B cell (primary cell): ENCODE measurements at regions not wholly inside any gene's neighbourhood (a gene's known extent, or its start where the extent isn't known, plus 50 kb on each side); places are given as distances from the start of the nearest gene placed in this dataset.
A peak's percentile ranks its signal among the peaks of the same experiment; 100 is the strongest.

Source experiments
- ATAC-seq: fragments of 200-7000 bp; cut with Tn5 transposase; one replicate; pipeline ENCODE4 v1.10.0; 2021; ENCODE audit warnings: low read depth, mild to moderate bottlenecking, moderate number of reproducible peaks, moderate library complexity
- CTCF ChIA-PET: fragments of 350-600 bp; sonication (Branson Sonifier 250); formaldehyde crosslinking; loops from one replicate; lab custom pipeline; 2021; ENCODE audit warnings: antibody characterized with exemption, inconsistent platforms; lab: Charles Lee
- POLR2A ChIA-PET: fragments of 350-600 bp; sonication (Branson Sonifier 250); formaldehyde crosslinking; loops from one replicate; lab custom pipeline; 2021; ENCODE audit warnings: antibody characterized with exemption; lab: Charles Lee
- DNase-seq: peaks from one replicate; pipeline ENCODE4 v3.0.0; 2013
- H2AFZ ChIP-seq: 2 replicates; pipeline ENCODE4 v1.6.1; 2012; ENCODE audit warnings: mild to moderate bottlenecking, low read depth, low read length; ENCODE audit not compliant: insufficient read depth, poor library complexity, severe bottlenecking
- H3K27ac ChIP-seq, 2 donors: 1 replicate in 1 of 2; 2 replicates in 1 of 2; pipeline ENCODE4 v1.5.1; 2012 to 2013; ENCODE audit warnings: low read length in 2 of 2, mild to moderate bottlenecking in 2 of 2, moderate library complexity in 1 of 2
- H3K27me3 ChIP-seq, 4 experiments: fragments of 200-600 bp in 1 of 4; sonication (generic) in 1 of 4; replicated peaks in 1 of 4; 1 replicate in 2 of 4; 2 replicates in 2 of 4; pipeline versions ENCODE4 v1.6.1 to v1.7.0; 2013 to 2016; ENCODE audit warnings: low read length in 3 of 4, mild to moderate bottlenecking in 2 of 4, mixed read lengths in 1 of 4, moderate library complexity in 1 of 4; ENCODE audit not compliant: insufficient read depth in 4 of 4, control insufficient read depth in 3 of 4; ENCODE audit errors: control extremely low read depth in 1 of 4
- H3K36me3 ChIP-seq, 2 experiments: replicated peaks in 1 of 2; 1 replicate in 1 of 2; 2 replicates in 1 of 2; pipeline versions ENCODE4 v1.6.1 to v1.7.1; 2013; ENCODE audit warnings: low read length in 1 of 2; ENCODE audit not compliant: insufficient read depth in 2 of 2, control insufficient read depth in 1 of 2; ENCODE audit errors: control extremely low read depth in 1 of 2, extremely low read depth in 1 of 2
- H3K4me1 ChIP-seq, 2 donors: fragments of 200-600 bp in 1 of 2; sonication (generic) in 1 of 2; 1 replicate in 1 of 2; 2 replicates in 1 of 2; pipeline versions ENCODE4 v1.5.1 to v1.6.1; 2013 to 2017; ENCODE audit warnings: low read length in 2 of 2; ENCODE audit not compliant: control insufficient read depth in 2 of 2, insufficient read depth in 2 of 2
- H3K4me2 ChIP-seq: replicated peaks from 2 replicates; pipeline ENCODE3; 2012; ENCODE audit warnings: mild to moderate bottlenecking, low read depth, low read length; ENCODE audit not compliant: poor library complexity, severe bottlenecking
- H3K4me3 ChIP-seq, 5 experiments: fragments of 200-600 bp in 1 of 5; sonication (generic) in 1 of 5; 1 replicate in 3 of 5; 2 replicates in 2 of 5; pipeline versions ENCODE4 v1.5.1 to v1.7.0; 2011 to 2016; ENCODE audit warnings: low read length in 4 of 5, mild to moderate bottlenecking in 4 of 5, low read depth in 2 of 5, control low read depth in 1 of 5, moderate library complexity in 1 of 5; ENCODE audit not compliant: insufficient read depth in 1 of 5; ENCODE audit errors: control extremely low read depth in 1 of 5, extremely low read depth in 1 of 5
- H3K79me2 ChIP-seq: fragments of 200-600 bp; sonication (generic); one replicate; pipeline ENCODE4 v1.6.0; 2016; ENCODE audit warnings: low read length; ENCODE audit not compliant: control insufficient read depth, insufficient read depth
- H3K9ac ChIP-seq: fragments of 200-600 bp; sonication (generic); 2 replicates; pipeline ENCODE4 v1.6.1; 2017; ENCODE audit warnings: mild to moderate bottlenecking, low read length, moderate library complexity
- H3K9me3 ChIP-seq, 3 donors: one replicate each; pipeline versions ENCODE4 v1.6.1 to v1.7.1; 2013; ENCODE audit warnings: low read length in 2 of 3; ENCODE audit not compliant: control insufficient read depth in 2 of 3, insufficient read depth in 1 of 3; ENCODE audit errors: control extremely low read depth in 1 of 3
- H4K20me1 ChIP-seq: 2 replicates; pipeline ENCODE4 v1.6.0; 2012; ENCODE audit warnings: mild to moderate bottlenecking, low read length; ENCODE audit not compliant: insufficient read depth, control insufficient read depth, poor library complexity, severe bottlenecking
- H3K27ac Mint-ChIP-seq: one replicate; pipeline ENCODE4 v1.8.0; 2021; ENCODE audit warnings: mixed read lengths
- H3K27me3 Mint-ChIP-seq: one replicate; pipeline ENCODE4 v1.8.0; 2021; ENCODE audit warnings: mixed read lengths
- H3K4me1 Mint-ChIP-seq: one replicate; pipeline ENCODE4 v1.8.0; 2021; ENCODE audit warnings: mixed read lengths
- H3K4me3 Mint-ChIP-seq: one replicate; pipeline ENCODE4 v1.8.0; 2021; ENCODE audit warnings: mixed read lengths
- H3K9me3 Mint-ChIP-seq: one replicate; pipeline ENCODE4 v1.8.0; 2022; ENCODE audit warnings: mixed read lengths; ENCODE audit not compliant: insufficient read depth
- CTCF ChIP-seq: fragments of 200-600 bp; IDR thresholded peaks from one replicate; pipeline ENCODE4 v1.8.0; 2022; ENCODE audit warnings: antibody characterized with exemption, mild to moderate bottlenecking
- EZH2 ChIP-seq: IDR thresholded peaks from 2 replicates; pipeline ENCODE4 v1.6.1; 2012; ENCODE audit warnings: borderline replicate concordance, low read depth, mild to moderate bottlenecking, moderate library complexity, low read length; ENCODE audit not compliant: insufficient read depth, poor library complexity, severe bottlenecking
- WGBS: methylation state at CpG from one replicate; pipeline ENCODE4 v1.1.5; 2013; ENCODE audit warnings: missing lambda C conversion rate; ENCODE audit not compliant: insufficient coverage; 5-methylcytosine and 5-hydroxymethylcytosine counted together
- intact Hi-C: fragments of 100-400 bp; cut with micrococcal nuclease; formaldehyde crosslinking; loops from one replicate; pipeline ENCODE4 v1.10.0; 2022

- H3K79me2 ChIP-seq: no peaks in the 10 kb centered on the region
- peak overlapping the region; percentile 1 for H3K27ac Mint-ChIP-seq
- CTCF ChIA-PET: interaction anchor here (1.2 kb wide), 1 partner anchor 17 kb away, joined by 3 read pairs; no protein-coding TSS in a partner anchor
- no peak for ATAC-seq
- peaks cover 11 to 12% of the 10 kb centered on the region in 2 donors for H3K4me1 ChIP-seq
- H3K4me2 ChIP-seq: no peak overlapping the region
- H3K9ac ChIP-seq: no peak overlapping the region
- no peak overlapping the region for H3K27ac ChIP-seq
- no peak for DNase-seq
- no peak overlapping the region for H3K4me3 Mint-ChIP-seq
- no peak for TF ChIP-seq CTCF
- TF ChIP-seq EZH2: no peak
- 76% methylated on average over 3 of the region's 3 CpGs for WGBS
- peaks cover 33% of the 10 kb centered on the region for H3K4me1 Mint-ChIP-seq
- POLR2A ChIA-PET: no interaction called here
- H3K27me3 ChIP-seq: no peaks in the 10 kb centered on the region
- H3K9me3 ChIP-seq: peaks cover 0 to 9% (median 0%) of the 10 kb centered on the region in 3 donors
- no peaks in the 10 kb centered on the region for H3K36me3 ChIP-seq
- H3K9me3 Mint-ChIP-seq: peaks cover 11% of the 10 kb centered on the region
- intact Hi-C loops: loop anchor here (10.0 kb wide), 1 partner anchor 95 kb away; no protein-coding TSS in a partner anchor
- no peaks in the 10 kb centered on the region for H4K20me1 ChIP-seq
- H3K4me3 ChIP-seq: no peak overlapping the region
- H3K27me3 Mint-ChIP-seq: no peaks in the 10 kb centered on the region
- H2AFZ ChIP-seq: no peak overlapping the region
Observed at GRCh38 chr13:40319699-40320579, 346.5 kb downstream of the FOXO1 start.

- ChIA-PET POLR2A (no interaction called here), CTCF (no interaction called here)
- H3K4me3 ChIP-seq: no peak overlapping the region
- Mint-ChIP-seq H3K27me3 (no peaks in the 10 kb centered on the region), H3K9me3 (peaks cover 11% of the 10 kb centered on the region), H3K4me1 (peaks cover 20% of the 10 kb centered on the region), H3K27ac (no peak overlapping the region), H3K4me3 (no peak overlapping the region)
- no peak for TF ChIP-seq EZH2
- no peak for TF ChIP-seq CTCF
- H3K4me2 ChIP-seq: no peak overlapping the region
- no peaks in the 10 kb centered on the region for H3K36me3 ChIP-seq
- DNase-seq (no peak), ATAC-seq (no peak)
- H2AFZ ChIP-seq: no peak overlapping the region
- H4K20me1 ChIP-seq: no peaks in the 10 kb centered on the region
- H3K79me2 ChIP-seq: no peaks in the 10 kb centered on the region
- H3K27ac ChIP-seq: no peak overlapping the region
- H3K4me1 ChIP-seq: peaks cover 6 to 10% of the 10 kb centered on the region in 2 donors
- no peak overlapping the region for H3K9ac ChIP-seq
- H3K9me3 ChIP-seq: peaks cover 0 to 4% (median 1%) of the 10 kb centered on the region in 3 donors
- intact Hi-C loops: no loop called here
- no peaks in the 10 kb centered on the region for H3K27me3 ChIP-seq
Observed at GRCh38 chr13:40328091-40328490, 338.4 kb downstream of the FOXO1 start.
